H9 (cell line): ENCODE measurements at regions not wholly inside any gene's neighbourhood (a gene's known extent, or its start where the extent isn't known, plus 50 kb on each side); places are given as distances from the start of the nearest gene placed in this dataset.

ENCODE experiments used
- DNase-seq: peaks from one replicate; pipeline ENCODE4 v3.0.0-alpha.2; 2017
- H2AFZ ChIP-seq: one replicate; pipeline ENCODE4 v1.6.1; 2013; ENCODE audit warnings: mild to moderate bottlenecking, low read length, control low read depth, moderate library complexity
- H2AK5ac ChIP-seq: 2 replicates; pipeline ENCODE4 v1.6.1; 2013; ENCODE audit warnings: low read length, control low read depth, mixed read lengths; ENCODE audit not compliant: insufficient read length
- H2BK120ac ChIP-seq: one replicate; pipeline ENCODE4 v1.6.1; 2013; ENCODE audit warnings: low read depth, mild to moderate bottlenecking, low read length, control low read depth, inconsistent platforms; ENCODE audit not compliant: poor library complexity, severe bottlenecking
- H2BK12ac ChIP-seq: 2 replicates; pipeline ENCODE4 v1.6.1; 2013; ENCODE audit warnings: low read length, control low read depth, mixed read lengths, low read depth; ENCODE audit not compliant: insufficient read length
- H2BK15ac ChIP-seq: 2 replicates; pipeline ENCODE4 v1.6.1; 2013; ENCODE audit warnings: low read depth, low read length, control low read depth
- H2BK20ac ChIP-seq: one replicate; pipeline ENCODE4 v1.6.1; 2013; ENCODE audit warnings: low read depth, mild to moderate bottlenecking, low read length, control low read depth, inconsistent platforms; ENCODE audit not compliant: poor library complexity, severe bottlenecking
- H2BK5ac ChIP-seq: 2 replicates; pipeline ENCODE4 v1.6.1; 2013; ENCODE audit warnings: low read length, control low read depth, mixed read lengths; ENCODE audit not compliant: insufficient read length
- H3K14ac ChIP-seq: 2 replicates; pipeline ENCODE4 v1.6.1; 2013; ENCODE audit warnings: low read length, control low read depth; ENCODE audit not compliant: insufficient read depth
- H3K18ac ChIP-seq: 2 replicates; pipeline ENCODE4 v1.6.1; 2013; ENCODE audit warnings: low read depth, mild to moderate bottlenecking, mixed read lengths, low read length, control low read depth; ENCODE audit not compliant: insufficient read length
- H3K23ac ChIP-seq: 2 replicates; pipeline ENCODE4 v1.6.1; 2013; ENCODE audit warnings: low read length, control low read depth, mixed read lengths, low read depth; ENCODE audit not compliant: insufficient read length
- H3K23me2 ChIP-seq: 2 replicates; pipeline ENCODE4 v1.6.1; 2013; ENCODE audit warnings: low read depth, mild to moderate bottlenecking, mixed read lengths, low read length, control low read depth; ENCODE audit not compliant: insufficient read length, poor library complexity, severe bottlenecking
- H3K27ac ChIP-seq: 2 replicates; pipeline ENCODE4 v1.5.1; 2013; ENCODE audit warnings: low read length, control low read depth, mixed read lengths, low read depth; ENCODE audit not compliant: insufficient read length
- H3K27me3 ChIP-seq: 2 replicates; pipeline ENCODE4 v1.6.1; 2013; ENCODE audit warnings: low read length, control low read depth, inconsistent platforms; ENCODE audit not compliant: insufficient read depth
- H3K4ac ChIP-seq: 2 replicates; pipeline ENCODE4 v1.6.1; 2013; ENCODE audit warnings: low read depth, mild to moderate bottlenecking, control low read depth, inconsistent platforms, low read length, moderate library complexity
- H3K4me1 ChIP-seq: 2 replicates; pipeline ENCODE4 v1.6.1; 2013; ENCODE audit warnings: low read length, control low read depth, inconsistent platforms; ENCODE audit not compliant: insufficient read depth
- H3K4me2 ChIP-seq: 2 replicates; pipeline ENCODE4 v1.6.1; 2013; ENCODE audit warnings: low read length, control low read depth, mixed read lengths; ENCODE audit not compliant: insufficient read length, insufficient read depth
- H3K56ac ChIP-seq: 2 replicates; pipeline ENCODE4 v1.6.1; 2013; ENCODE audit warnings: low read depth, mild to moderate bottlenecking, mixed read lengths, low read length, control low read depth; ENCODE audit not compliant: insufficient read length
- H3K79me1 ChIP-seq: 2 replicates; pipeline ENCODE4 v1.6.1; 2013; ENCODE audit warnings: low read depth, mild to moderate bottlenecking, moderate library complexity, low read length, control low read depth, inconsistent platforms; ENCODE audit not compliant: insufficient read depth, poor library complexity, severe bottlenecking
- H3K79me2 ChIP-seq: 2 replicates; pipeline ENCODE4 v1.6.1; 2013; ENCODE audit warnings: low read length, control low read depth, inconsistent platforms; ENCODE audit not compliant: insufficient read depth
- H3K9ac ChIP-seq: 2 replicates; pipeline ENCODE4 v1.6.1; 2013; ENCODE audit warnings: low read length, control low read depth, mixed read lengths; ENCODE audit not compliant: insufficient read length; ENCODE audit errors: extremely low read depth
- H3K9me3 ChIP-seq: one replicate; pipeline ENCODE4 v1.6.1; 2013; ENCODE audit warnings: low read depth, low read length, inconsistent platforms; ENCODE audit not compliant: control insufficient read depth
- H3T11ph ChIP-seq: one replicate; pipeline ENCODE4 v1.6.1; 2013; ENCODE audit warnings: mild to moderate bottlenecking, low read length, control low read depth, inconsistent platforms
- H4K20me1 ChIP-seq: one replicate; pipeline ENCODE4 v1.6.1; 2013; ENCODE audit not compliant: control insufficient read depth, insufficient read length, insufficient read depth
- H4K5ac ChIP-seq: 2 replicates; pipeline ENCODE4 v1.6.1; 2013; ENCODE audit warnings: low read depth, mild to moderate bottlenecking, mixed read lengths, low read length, control low read depth; ENCODE audit not compliant: insufficient read length
- H4K8ac ChIP-seq: replicated peaks from 2 replicates; pipeline ENCODE4 v1.6.1; 2013; ENCODE audit warnings: low read length, control low read depth, mixed read lengths, low read depth; ENCODE audit not compliant: insufficient read length
- H4K91ac ChIP-seq: 2 replicates; pipeline ENCODE4 v1.6.1; 2013; ENCODE audit warnings: low read depth, mild to moderate bottlenecking, moderate library complexity, mixed read lengths, low read length, control low read depth; ENCODE audit not compliant: insufficient read length
- H3K27ac Mint-ChIP-seq, 3 experiments: 2 replicates in 2 of 3; 3 replicates in 1 of 3; pipeline ENCODE4 v1.8.0; 2020 to 2021; ENCODE audit warnings: mixed read lengths in 3 of 3, mild to moderate bottlenecking in 1 of 3, moderate library complexity in 1 of 3
- H3K27me3 Mint-ChIP-seq: 2 replicates; pipeline ENCODE4 v1.8.0; 2021; ENCODE audit warnings: low read depth, mild to moderate bottlenecking, moderate library complexity, mixed read lengths
- H3K36me3 Mint-ChIP-seq, 3 experiments: 2 replicates in 2 of 3; 3 replicates in 1 of 3; pipeline ENCODE4 v1.8.0; 2020 to 2021; ENCODE audit warnings: low read depth in 3 of 3, mixed read lengths in 3 of 3; ENCODE audit not compliant: insufficient read depth in 1 of 3
- H3K4me1 Mint-ChIP-seq, 2 experiments: 2 replicates each; pipeline ENCODE4 v1.8.0; 2020; ENCODE audit warnings: mixed read lengths in 2 of 2
- H3K4me3 Mint-ChIP-seq, 2 experiments: 2 replicates in 1 of 2; 3 replicates in 1 of 2; pipeline ENCODE4 v1.8.0; 2020 to 2021; ENCODE audit warnings: mild to moderate bottlenecking in 2 of 2, mixed read lengths in 2 of 2, moderate library complexity in 1 of 2
- H3K9me3 Mint-ChIP-seq, 2 experiments: 2 replicates in 1 of 2; 3 replicates in 1 of 2; pipeline ENCODE4 v1.8.0; 2020; ENCODE audit warnings: mild to moderate bottlenecking in 2 of 2, mixed read lengths in 2 of 2, moderate library complexity in 1 of 2
- CTCF ChIP-seq: fragments of 200-600 bp; sonication (generic); conservative IDR thresholded peaks from 3 replicates; pipeline ENCODE4 v1.8.0; 2021; ENCODE audit warnings: antibody characterized with exemption, mild to moderate bottlenecking
- WGBS: extraction: QIAGEN DNeasy Blood & Tissue Kit; methylation state at CpG from one replicate; pipeline ENCODE4 v1.1.7; 2013; ENCODE audit warnings: missing lambda C conversion rate, low lambda C conversion rate, mixed read lengths; ENCODE audit not compliant: insufficient read length; ENCODE audit errors: extremely low coverage; 5-methylcytosine and 5-hydroxymethylcytosine counted together

GRCh38 chr5:129322968-129323367 lies 137.1 kb upstream of the ADAMTS19 start:
- WGBS, result no CpG with 5 or more reads among the region's 3 CpGs
- no peak overlapping the region for H4K91ac ChIP-seq

More at GRCh38 chr5:129322968-129323367, 137.1 kb upstream of the ADAMTS19 start:
- no peaks in the 10 kb centered on the region for H3K4me1 ChIP-seq
- H3K4ac ChIP-seq, result no peak overlapping the region
- no peaks in the 10 kb centered on the region for H3K79me2 ChIP-seq
- no peaks in the 10 kb centered on the region for H3K27me3 ChIP-seq
- no peaks in the 10 kb centered on the region for H3K23me2 ChIP-seq
- H4K20me1 ChIP-seq, result no peaks in the 10 kb centered on the region
- H2AFZ ChIP-seq, result no peak overlapping the region
- no peak overlapping the region for H2BK15ac ChIP-seq
- H3K9ac ChIP-seq, result no peak overlapping the region
- no peak overlapping the region for H2BK120ac ChIP-seq
- H3K27ac Mint-ChIP-seq, result no peak overlapping the region
- no peak overlapping the region for H3K4me2 ChIP-seq
- H3K14ac ChIP-seq, result peak overlapping the region; percentile 37; the same call in 1 of the 2 replicates
- no peak overlapping the region for H3T11ph ChIP-seq
- peaks cover 5 to 6% (median 5%) of the 10 kb centered on the region in 3 experiments; a peak in 6 of 7 replicates for H3K36me3 Mint-ChIP-seq
- H4K8ac ChIP-seq, result no peak overlapping the region
- TF ChIP-seq CTCF, result no peak
- no peak for DNase-seq
- no peak overlapping the region for H4K5ac ChIP-seq
- H2BK12ac ChIP-seq, result no peak overlapping the region
- H3K27me3 Mint-ChIP-seq, result no peaks in the 10 kb centered on the region
- no peak overlapping the region for H3K4me3 Mint-ChIP-seq
- H3K9me3 ChIP-seq, result no peaks in the 10 kb centered on the region
- no peak overlapping the region for H2BK20ac ChIP-seq
- no peaks in the 10 kb centered on the region for H3K79me1 ChIP-seq
- H2BK5ac ChIP-seq, result no peak overlapping the region
- H3K56ac ChIP-seq, result no peak overlapping the region
- no peak overlapping the region for H3K18ac ChIP-seq
- H3K9me3 Mint-ChIP-seq, result peaks cover 11 to 20% of the 10 kb centered on the region in 2 experiments
- H2AK5ac ChIP-seq, result no peak overlapping the region
- no peak overlapping the region for H3K27ac ChIP-seq
- no peak overlapping the region for H3K23ac ChIP-seq
- H3K4me1 Mint-ChIP-seq, result no peaks in the 10 kb centered on the region
